DOHH2 (cell line): ENCODE measurements at regions not wholly inside any gene's neighbourhood (a gene's known extent, or its start where the extent isn't known, plus 50 kb on each side); places are given as distances from the start of the nearest gene placed in this dataset.

Experiments used
- H3F3A ChIP-seq: fragments of 200-600 bp; sonication (generic), shearing (Covaris generic); 2 replicates; pipeline ENCODE4 v1.6.0; 2016; ENCODE audit warnings: antibody characterized with exemption, mild to moderate bottlenecking; ENCODE audit not compliant: control insufficient read depth, insufficient read depth
- H3K27ac ChIP-seq: fragments of 200-600 bp; sonication (generic); 2 replicates; pipeline ENCODE4 v1.5.1; 2014; ENCODE audit warnings: low read depth, mild to moderate bottlenecking, low read length, moderate library complexity
- H3K27me3 ChIP-seq: fragments of 200-600 bp; sonication (generic); 2 replicates; pipeline ENCODE4 v1.6.1; 2014; ENCODE audit warnings: mild to moderate bottlenecking, low read length, mixed read lengths; ENCODE audit not compliant: control insufficient read depth
- H3K36me3 ChIP-seq: fragments of 200-600 bp; sonication (generic); 2 replicates; pipeline ENCODE4 v1.6.1; 2014; ENCODE audit warnings: mild to moderate bottlenecking, low read length, moderate library complexity, mixed read lengths; ENCODE audit not compliant: control insufficient read depth
- H3K4me1 ChIP-seq: fragments of 200-600 bp; sonication (generic); 2 replicates; pipeline ENCODE4 v1.6.1; 2014; ENCODE audit warnings: mild to moderate bottlenecking, low read length, mixed read lengths; ENCODE audit not compliant: control insufficient read depth
- H3K4me2 ChIP-seq: fragments of 200-600 bp; sonication (generic); 2 replicates; pipeline ENCODE4 v1.6.0; 2014; ENCODE audit warnings: mild to moderate bottlenecking, low read length, moderate library complexity
- H3K4me3 ChIP-seq: fragments of 200-600 bp; sonication (generic); 2 replicates; pipeline ENCODE4 v1.5.1; 2014; ENCODE audit warnings: mild to moderate bottlenecking, low read length, mixed read lengths
- H3K79me2 ChIP-seq: fragments of 200-600 bp; sonication (generic); 2 replicates; pipeline ENCODE4 v1.6.1; 2014; ENCODE audit warnings: mild to moderate bottlenecking, low read length, mixed read lengths; ENCODE audit not compliant: control insufficient read depth
- H3K9me2 ChIP-seq: fragments of 200-600 bp; sonication (generic); replicated peaks from 2 replicates; pipeline ENCODE4 v1.6.1; 2014; ENCODE audit warnings: mild to moderate bottlenecking, low read length, mixed read lengths; ENCODE audit not compliant: control insufficient read depth
- H3K9me3 ChIP-seq: fragments of 200-600 bp; sonication (generic); 2 replicates; pipeline ENCODE4 v1.6.1; 2014; ENCODE audit warnings: antibody characterized with exemption, low read length, mixed read lengths; ENCODE audit not compliant: control insufficient read depth, insufficient read depth
- H4K20me1 ChIP-seq: fragments of 200-600 bp; sonication (generic); 2 replicates; pipeline ENCODE4 v1.6.0; 2014; ENCODE audit warnings: low read depth, mild to moderate bottlenecking, antibody characterized with exemption, low read length, moderate library complexity; ENCODE audit not compliant: control insufficient read depth, insufficient read depth
- CTCF ChIP-seq: fragments of 200-600 bp; sonication (generic); IDR thresholded peaks from one replicate; pipeline ENCODE4 v1.5.1; 2014; ENCODE audit warnings: antibody characterized with exemption, mild to moderate bottlenecking, low read depth, low read length; ENCODE audit not compliant: poor library complexity, severe bottlenecking
- EZH2phosphoT487 ChIP-seq: fragments of 200-600 bp; sonication (generic); IDR thresholded peaks from 2 replicates; pipeline ENCODE4 v1.6.1; 2017; ENCODE audit warnings: borderline replicate concordance, mild to moderate bottlenecking, antibody characterized with exemption, low read length, moderate library complexity, mixed read lengths

GRCh38 chr18:63067939-63068338, 251.6 kb downstream of the BCL2 start:
- H3K9me2 ChIP-seq: no peaks in the 10 kb centered on the region
- no peak overlapping the region for H3K27ac ChIP-seq
- H3K4me3 ChIP-seq: no peak overlapping the region
- no peaks in the 10 kb centered on the region for H3K9me3 ChIP-seq
- no peaks in the 10 kb centered on the region for H3K36me3 ChIP-seq
- H3K4me2 ChIP-seq: no peak overlapping the region
- H3K27me3 ChIP-seq: no peaks in the 10 kb centered on the region
- no peaks in the 10 kb centered on the region for H3F3A ChIP-seq
- H3K79me2 ChIP-seq: no peaks in the 10 kb centered on the region
- H3K4me1 ChIP-seq: no peaks in the 10 kb centered on the region
- no peak for TF ChIP-seq CTCF
- no peak for TF ChIP-seq EZH2phosphoT487
- H4K20me1 ChIP-seq: no peaks in the 10 kb centered on the region

GRCh38 chr18:63065172-63065571, 254.4 kb downstream of the BCL2 start:
- no peaks in the 10 kb centered on the region for H3F3A ChIP-seq
- H3K4me2 ChIP-seq: no peak overlapping the region
- no peak for TF ChIP-seq CTCF
- no peak for TF ChIP-seq EZH2phosphoT487
- H3K27me3 ChIP-seq: no peaks in the 10 kb centered on the region
- no peaks in the 10 kb centered on the region for H3K4me1 ChIP-seq
- H3K9me3 ChIP-seq: no peaks in the 10 kb centered on the region
- H4K20me1 ChIP-seq: no peaks in the 10 kb centered on the region
- H3K4me3 ChIP-seq: no peak overlapping the region
- no peaks in the 10 kb centered on the region for H3K79me2 ChIP-seq
- no peaks in the 10 kb centered on the region for H3K9me2 ChIP-seq
- no peaks in the 10 kb centered on the region for H3K36me3 ChIP-seq
- no peak overlapping the region for H3K27ac ChIP-seq

GRCh38 chr18:63063171-63063570, 256.4 kb downstream of the BCL2 start:
- H4K20me1 ChIP-seq: no peaks in the 10 kb centered on the region
- H3K9me3 ChIP-seq: no peaks in the 10 kb centered on the region
- no peaks in the 10 kb centered on the region for H3F3A ChIP-seq
- H3K9me2 ChIP-seq: no peaks in the 10 kb centered on the region
- no peak overlapping the region for H3K27ac ChIP-seq
- H3K4me1 ChIP-seq: no peaks in the 10 kb centered on the region
- H3K27me3 ChIP-seq: no peaks in the 10 kb centered on the region
- H3K4me3 ChIP-seq: no peak overlapping the region
- no peaks in the 10 kb centered on the region for H3K36me3 ChIP-seq
- no peaks in the 10 kb centered on the region for H3K79me2 ChIP-seq
- TF ChIP-seq EZH2phosphoT487 (no peak), CTCF (no peak)
- no peak overlapping the region for H3K4me2 ChIP-seq

GRCh38 chr18:63062246-63062645, 257.3 kb downstream of the BCL2 start:
- H3K4me3 ChIP-seq: no peak overlapping the region
- H3K27me3 ChIP-seq: no peaks in the 10 kb centered on the region
- no peaks in the 10 kb centered on the region for H3K4me1 ChIP-seq
- no peaks in the 10 kb centered on the region for H3F3A ChIP-seq
- no peaks in the 10 kb centered on the region for H4K20me1 ChIP-seq
- H3K9me3 ChIP-seq: no peaks in the 10 kb centered on the region
- no peaks in the 10 kb centered on the region for H3K36me3 ChIP-seq
- H3K79me2 ChIP-seq: no peaks in the 10 kb centered on the region
- H3K9me2 ChIP-seq: no peaks in the 10 kb centered on the region
- TF ChIP-seq CTCF (no peak), EZH2phosphoT487 (no peak)
- no peak overlapping the region for H3K4me2 ChIP-seq
- no peak overlapping the region for H3K27ac ChIP-seq
